Caco-2 (cell line): ENCODE measurements at regions not wholly inside any gene's neighbourhood (a gene's known extent, or its start where the extent isn't known, plus 50 kb on each side); places are given as distances from the start of the nearest gene placed in this dataset.

Experiments
- BruUV-seq: library from RNA; stranded (reverse); fragments of 400-500 nt; replicated peaks from 2 replicates; lab custom pipeline; 2021; lab: Mats Ljungman, UMichigan
- CTCF ChIA-PET: fragments of 300-600 bp; sonication (Branson Sonifier 250); formaldehyde crosslinking; loops from one replicate; lab custom pipeline; 2022; ENCODE audit warnings: antibody characterized with exemption; lab: Charles Lee
- POLR2A ChIA-PET: fragments of 300-600 bp; sonication (Branson Sonifier 250); formaldehyde crosslinking; loops from one replicate; lab custom pipeline; 2022; ENCODE audit warnings: antibody characterized with exemption; lab: Charles Lee
- DNase-seq, 2 experiments: peaks; one replicate each; pipeline versions ENCODE4 v3.0.0 to v3.0.0-alpha.2; 2020 to 2022
- H3K27me3 ChIP-seq: replicated peaks from 2 replicates; pipeline ENCODE4 v1.6.0; 2011; ENCODE audit warnings: low read length; ENCODE audit not compliant: control insufficient read depth, insufficient read depth
- H3K36me3 ChIP-seq: 2 replicates; pipeline ENCODE4 v1.5.1; 2011; ENCODE audit warnings: low read length; ENCODE audit not compliant: control insufficient read depth, insufficient read depth
- H3K4me1 ChIP-seq: fragments of 250-450 bp; sonication (Bioruptor Pico); 2 replicates; pipeline ENCODE4 v1.5.1; 2020; ENCODE audit warnings: mild to moderate bottlenecking
- H3K4me3 ChIP-seq: 2 replicates; pipeline ENCODE4 v1.5.1; 2011; ENCODE audit warnings: low read depth, mild to moderate bottlenecking, control low read depth, low read length
- H3K9me3 ChIP-seq: fragments of 250-450 bp; sonication (Bioruptor Pico); 2 replicates; pipeline ENCODE4 v1.5.1; 2020; ENCODE audit warnings: mild to moderate bottlenecking, moderate library complexity
- H3K27ac Mint-ChIP-seq: one replicate; pipeline ENCODE4 v1.8.0; 2022; ENCODE audit warnings: mixed read lengths; ENCODE audit not compliant: unreplicated experiment
- H3K27me3 Mint-ChIP-seq: one replicate; pipeline ENCODE4 v1.8.0; 2022; ENCODE audit warnings: mixed read lengths; ENCODE audit not compliant: insufficient read depth, unreplicated experiment
- H3K36me3 Mint-ChIP-seq: one replicate; pipeline ENCODE4 v1.8.0; 2022; ENCODE audit warnings: mild to moderate bottlenecking, mixed read lengths; ENCODE audit not compliant: insufficient read depth, unreplicated experiment
- H3K4me1 Mint-ChIP-seq: one replicate; pipeline ENCODE4 v1.8.0; 2022; ENCODE audit warnings: low read depth, mixed read lengths; ENCODE audit not compliant: unreplicated experiment
- H3K4me3 Mint-ChIP-seq: one replicate; pipeline ENCODE4 v1.8.0; 2022; ENCODE audit warnings: mild to moderate bottlenecking, moderate library complexity, mixed read lengths; ENCODE audit not compliant: unreplicated experiment
- H3K9me3 Mint-ChIP-seq: one replicate; pipeline ENCODE4 v1.8.0; 2022; ENCODE audit warnings: mixed read lengths; ENCODE audit not compliant: unreplicated experiment
- intact Hi-C: fragments of 100-400 bp; cut with micrococcal nuclease; formaldehyde crosslinking; loops from one replicate; pipeline ENCODE4 v1.10.0; 2022; ENCODE audit not compliant: unreplicated experiment
- TF ChIP-seq, protein P1 (sequence below), 2 experiments: fragments of 200-600 bp in 1 of 2; IDR thresholded peaks; 1 replicate in 1 of 2; 2 replicates in 1 of 2; pipeline versions ENCODE4 v1.5.1 to v1.8.0; 2011 to 2022; ENCODE audit warnings: antibody characterized with exemption in 1 of 2, control low read depth in 1 of 2, inconsistent platforms in 1 of 2, low read depth in 1 of 2, low read length in 1 of 2, mild to moderate bottlenecking in 1 of 2, moderate library complexity in 1 of 2; ENCODE audit not compliant: insufficient read depth in 1 of 2, severe bottlenecking in 1 of 2, unreplicated experiment in 1 of 2

DNA sequence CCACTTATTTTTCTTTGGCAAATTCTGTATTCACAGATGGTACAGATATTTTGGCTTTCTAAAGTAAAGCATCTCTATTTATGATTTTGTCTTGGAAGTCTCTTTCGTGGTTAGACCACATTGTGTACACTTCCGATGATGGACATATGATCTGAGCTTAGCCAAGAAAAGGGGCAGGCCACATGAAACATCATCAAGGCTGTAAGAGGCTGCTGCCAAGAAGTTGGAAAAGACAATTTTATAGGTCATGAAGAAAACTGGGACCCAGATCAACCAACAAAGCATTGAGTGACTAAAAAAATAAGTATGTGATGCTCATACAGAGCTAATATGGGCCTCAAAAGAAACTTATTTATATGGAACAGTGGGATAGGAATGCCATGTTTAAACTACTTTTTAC lies 266.4 kb downstream of the HAO1 start:
- H3K27me3 ChIP-seq = no peaks in the 10 kb centered on the region
- no peak overlapping the region for H3K27ac Mint-ChIP-seq
- H3K4me3 ChIP-seq = no peak overlapping the region
- no peaks in the 10 kb centered on the region; the same call in none of the 2 replicates for H3K9me3 ChIP-seq
- ChIA-PET CTCF (no interaction called here), POLR2A (no interaction called here)
- no peak for DNase-seq
- no peaks in the 10 kb centered on the region for H3K27me3 Mint-ChIP-seq
- H3K4me3 Mint-ChIP-seq = no peak overlapping the region
- H3K36me3 Mint-ChIP-seq = no peaks in the 10 kb centered on the region
- H3K4me1 ChIP-seq = no peaks in the 10 kb centered on the region
- no peaks in the 10 kb centered on the region for H3K36me3 ChIP-seq
- TF ChIP-seq, protein P1, sequence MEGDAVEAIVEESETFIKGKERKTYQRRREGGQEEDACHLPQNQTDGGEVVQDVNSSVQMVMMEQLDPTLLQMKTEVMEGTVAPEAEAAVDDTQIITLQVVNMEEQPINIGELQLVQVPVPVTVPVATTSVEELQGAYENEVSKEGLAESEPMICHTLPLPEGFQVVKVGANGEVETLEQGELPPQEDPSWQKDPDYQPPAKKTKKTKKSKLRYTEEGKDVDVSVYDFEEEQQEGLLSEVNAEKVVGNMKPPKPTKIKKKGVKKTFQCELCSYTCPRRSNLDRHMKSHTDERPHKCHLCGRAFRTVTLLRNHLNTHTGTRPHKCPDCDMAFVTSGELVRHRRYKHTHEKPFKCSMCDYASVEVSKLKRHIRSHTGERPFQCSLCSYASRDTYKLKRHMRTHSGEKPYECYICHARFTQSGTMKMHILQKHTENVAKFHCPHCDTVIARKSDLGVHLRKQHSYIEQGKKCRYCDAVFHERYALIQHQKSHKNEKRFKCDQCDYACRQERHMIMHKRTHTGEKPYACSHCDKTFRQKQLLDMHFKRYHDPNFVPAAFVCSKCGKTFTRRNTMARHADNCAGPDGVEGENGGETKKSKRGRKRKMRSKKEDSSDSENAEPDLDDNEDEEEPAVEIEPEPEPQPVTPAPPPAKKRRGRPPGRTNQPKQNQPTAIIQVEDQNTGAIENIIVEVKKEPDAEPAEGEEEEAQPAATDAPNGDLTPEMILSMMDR (IDR thresholded peaks at IDR 0.05; ENCODE audit: insufficient read depth in 1 of 2, low read depth in 1 of 2, low read length in 1 of 2, severe bottlenecking in 1 of 2, unreplicated experiment in 1 of 2) = no peak
- no TSS peak for BruUV-seq
- H3K9me3 Mint-ChIP-seq = no peaks in the 10 kb centered on the region
- H3K4me1 Mint-ChIP-seq = no peaks in the 10 kb centered on the region
- intact Hi-C loops = no loop called here

DNA sequence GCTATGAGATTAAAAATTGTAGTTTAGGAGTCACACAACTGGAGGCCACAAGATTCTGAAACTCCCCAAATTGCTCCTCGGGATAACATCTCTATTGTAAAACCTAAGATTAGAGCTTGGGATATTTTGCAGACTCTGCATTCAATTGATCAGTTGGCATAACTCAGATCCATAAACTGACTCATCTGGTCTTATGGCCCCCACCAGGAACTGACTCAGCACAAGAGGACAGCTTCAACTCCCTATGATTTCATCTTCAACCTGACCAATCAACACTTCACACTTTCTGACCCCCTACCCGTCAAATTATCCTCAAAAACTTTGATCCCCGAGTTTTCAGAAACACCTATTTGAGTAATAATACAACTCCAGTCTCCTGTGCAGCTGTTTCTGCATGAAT lies 257.3 kb downstream of the HAO1 start:
- DNase-seq = no peak

DNA sequence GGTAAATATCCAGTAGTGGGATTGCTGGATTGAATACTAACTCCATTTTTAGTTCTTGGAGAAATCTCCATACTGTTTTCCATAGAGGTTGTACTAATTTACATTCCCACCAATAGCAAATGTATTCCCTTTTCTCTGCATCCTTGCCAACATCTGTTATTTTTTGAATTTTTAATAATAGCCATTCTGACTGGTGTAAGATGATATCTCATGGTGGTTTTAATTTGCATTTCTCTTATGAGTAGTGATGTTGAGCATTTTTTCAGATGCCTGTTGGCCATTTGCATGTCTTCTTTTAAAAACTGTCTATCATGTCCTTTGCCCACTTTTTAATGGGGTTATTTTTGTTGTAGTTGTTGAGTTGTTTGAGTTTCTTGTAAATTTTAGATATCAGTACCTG lies 253.2 kb downstream of the HAO1 start:
- Histone ChIP-seq H3K4me3 (no peak overlapping the region), H3K4me1 (peaks cover 10% of the 10 kb centered on the region), H3K36me3 (no peaks in the 10 kb centered on the region), H3K9me3 (no peaks in the 10 kb centered on the region), H3K27me3 (no peaks in the 10 kb centered on the region)
- DNase-seq = no peak
- intact Hi-C loops = no loop called here
- POLR2A ChIA-PET = no interaction called here
- peaks cover 7% of the 10 kb centered on the region for H3K4me1 Mint-ChIP-seq
- H3K27me3 Mint-ChIP-seq = no peaks in the 10 kb centered on the region
- no peaks in the 10 kb centered on the region for H3K9me3 Mint-ChIP-seq
- no peak overlapping the region for H3K27ac Mint-ChIP-seq
- BruUV-seq = no TSS peak
- CTCF ChIA-PET = no interaction called here
- TF ChIP-seq, protein P1 (IDR thresholded peaks at IDR 0.05; ENCODE audit: insufficient read depth in 1 of 2, low read depth in 1 of 2, low read length in 1 of 2, severe bottlenecking in 1 of 2, unreplicated experiment in 1 of 2) = no peak
- no peaks in the 10 kb centered on the region for H3K36me3 Mint-ChIP-seq
- no peak overlapping the region for H3K4me3 Mint-ChIP-seq

More for the DNA sequence above, 257.3 kb downstream of the HAO1 start:
- Mint-ChIP-seq H3K36me3 (no peaks in the 10 kb centered on the region), H3K9me3 (no peaks in the 10 kb centered on the region), H3K4me3 (no peak overlapping the region), H3K27me3 (peaks cover 3% of the 10 kb centered on the region), H3K4me1 (no peaks in the 10 kb centered on the region), H3K27ac (no peak overlapping the region)
- Histone ChIP-seq H3K27me3 (no peaks in the 10 kb centered on the region), H3K4me1 (no peaks in the 10 kb centered on the region), H3K4me3 (no peak overlapping the region), H3K9me3 (no peaks in the 10 kb centered on the region), H3K36me3 (no peaks in the 10 kb centered on the region)
- BruUV-seq = no TSS peak
- TF ChIP-seq, protein P1 (IDR thresholded peaks at IDR 0.05; ENCODE audit: insufficient read depth in 1 of 2, low read depth in 1 of 2, low read length in 1 of 2, severe bottlenecking in 1 of 2, unreplicated experiment in 1 of 2) = no peak
- POLR2A ChIA-PET = no interaction called here
- CTCF ChIA-PET = interaction anchor here (0.8 kb wide), 1 partner anchor 285 kb away, joined by 3 read pairs; no protein-coding TSS in a partner anchor
- intact Hi-C loops = no loop called here
